HepG2 (cell line): ENCODE measurements at regions not wholly inside any gene's neighbourhood (a gene's known extent, or its start where the extent isn't known, plus 50 kb on each side); places are given as distances from the start of the nearest gene placed in this dataset.

Experiments
- ATF2 ChIP-seq: sonication (generic); formaldehyde crosslinking; IDR thresholded peaks from 2 replicates; pipeline ENCODE4 v1.4.0; 2020; ENCODE audit warnings: missing genetic modification reagents
- EHMT2 ChIP-seq: fragments of 200-600 bp; sonication (generic); IDR thresholded peaks from 2 replicates; pipeline ENCODE4 v1.7.0; 2017; ENCODE audit warnings: antibody characterized with exemption, low read depth, low read length, borderline replicate concordance
- KDM1A ChIP-seq: IDR thresholded peaks from 2 replicates; pipeline ENCODE4 v1.6.1; 2016; ENCODE audit warnings: missing compliant biosample characterization
- ZBTB7A ChIP-seq: sonication (generic); formaldehyde crosslinking; IDR thresholded peaks from 2 replicates; pipeline ENCODE4 v1.8.0; 2022; ENCODE audit warnings: mild to moderate bottlenecking, missing genetic modification reagents
- ZNF282 ChIP-seq: fragments of 450-650 bp; IDR thresholded peaks from 2 replicates; pipeline ENCODE4 v1.6.1; 2018; ENCODE audit not compliant: partially characterized antibody
- ZNF530 ChIP-seq: sonication (generic); formaldehyde crosslinking; IDR thresholded peaks from 2 replicates; pipeline ENCODE4 v1.5.0; 2020; ENCODE audit warnings: low read depth, mild to moderate bottlenecking, missing genetic modification reagents

- no peak for TF ChIP-seq ZBTB7A (CRISPR knock-in tag)
- TF ChIP-seq EHMT2, result no peak
- TF ChIP-seq KDM1A (CRISPR knock-in tag), result no peak
- TF ChIP-seq ZNF530 (CRISPR knock-in tag), result no peak
- TF ChIP-seq ZNF282, result no peak
- no peak for TF ChIP-seq ATF2 (CRISPR knock-in tag)
Measured at GRCh38 chr20:40275738-40276137, 413.3 kb downstream of the MAFB start.
